RWPE2 (cell line): ENCODE measurements at regions not wholly inside any gene's neighbourhood (a gene's known extent, or its start where the extent isn't known, plus 50 kb on each side); places are given as distances from the start of the nearest gene placed in this dataset.

Experiments
- ATAC-seq: fragments of 200-7000 bp; cut with Tn5 transposase; 3 replicates; pipeline ENCODE4 v1.9.1; 2021; ENCODE audit warnings: low read depth
- DNase-seq: peaks from one replicate; pipeline ENCODE4 v3.0.0-alpha.2; 2020; ENCODE audit warnings: low spot score
- H3K27ac ChIP-seq: fragments of 450-650 bp; 2 replicates; pipeline ENCODE4 v1.5.1; 2017; ENCODE audit warnings: mild to moderate bottlenecking; ENCODE audit not compliant: poor library complexity, severe bottlenecking
- H3K27me3 ChIP-seq: fragments of 250-450 bp; sonication (Bioruptor Pico); 2 replicates; pipeline ENCODE4 v1.5.1; 2021; ENCODE audit warnings: mild to moderate bottlenecking, moderate library complexity; ENCODE audit not compliant: insufficient read depth, poor library complexity, severe bottlenecking
- H3K36me3 ChIP-seq: fragments of 250-450 bp; sonication (Bioruptor Pico); 2 replicates; pipeline ENCODE4 v1.5.1; 2020; ENCODE audit warnings: low read depth, mild to moderate bottlenecking, moderate library complexity
- H3K4me1 ChIP-seq: fragments of 250-450 bp; sonication (Bioruptor Pico); 2 replicates; pipeline ENCODE4 v1.5.1; 2021; ENCODE audit warnings: mild to moderate bottlenecking, moderate library complexity; ENCODE audit not compliant: insufficient read depth, poor library complexity, severe bottlenecking
- H3K4me3 ChIP-seq: fragments of 250-450 bp; sonication (Bioruptor Pico); 2 replicates; pipeline ENCODE4 v1.5.1; 2021; ENCODE audit warnings: mild to moderate bottlenecking, moderate library complexity; ENCODE audit not compliant: severe bottlenecking
- H3K9me3 ChIP-seq: fragments of 250-450 bp; sonication (Bioruptor Pico); 2 replicates; pipeline ENCODE4 v1.5.1; 2021; ENCODE audit warnings: mild to moderate bottlenecking, moderate library complexity; ENCODE audit not compliant: severe bottlenecking
- CTCF ChIP-seq: fragments of 450-650 bp; IDR thresholded peaks from one replicate; pipeline ENCODE4 v1.5.1; 2017; ENCODE audit warnings: mild to moderate bottlenecking, moderate library complexity; ENCODE audit not compliant: poor library complexity, severe bottlenecking

- Histone ChIP-seq H3K9me3 (no peaks in the 10 kb centered on the region), H3K27me3 (no peaks in the 10 kb centered on the region), H3K36me3 (no peaks in the 10 kb centered on the region), H3K4me1 (peaks cover under 1% of the 10 kb centered on the region), H3K4me3 (no peak overlapping the region), H3K27ac (no peak overlapping the region)
- DNase-seq (no peak), ATAC-seq (no peak)
- TF ChIP-seq CTCF: no peak
These were observed 157.4 kb downstream of the INHBB start for GRCh38 chr2:120503206-120503792.

- Histone ChIP-seq H3K36me3 (no peaks in the 10 kb centered on the region), H3K27me3 (no peaks in the 10 kb centered on the region), H3K4me3 (no peak overlapping the region), H3K4me1 (peaks cover 7% of the 10 kb centered on the region), H3K27ac (no peak overlapping the region), H3K9me3 (no peaks in the 10 kb centered on the region)
- no peak for TF ChIP-seq CTCF
- DNase-seq: no peak
- ATAC-seq: peak; percentile 58
These were observed 158.0 kb downstream of the INHBB start for GRCh38 chr2:120503793-120504571.

- no peak overlapping the region for H3K4me3 ChIP-seq
- no peak for ATAC-seq
- H3K27ac ChIP-seq: no peak overlapping the region
- no peaks in the 10 kb centered on the region for H3K36me3 ChIP-seq
- DNase-seq: no peak
- H3K4me1 ChIP-seq: peaks cover 9% of the 10 kb centered on the region
- TF ChIP-seq CTCF: no peak
- H3K27me3 ChIP-seq: no peaks in the 10 kb centered on the region
- H3K9me3 ChIP-seq: no peaks in the 10 kb centered on the region
These were observed 159.2 kb downstream of the INHBB start for GRCh38 chr2:120504936-120505705.

GRCh38 chr2:120508567-120509041 lies 162.7 kb downstream of the INHBB start:
- ATAC-seq (peak; percentile 82), DNase-seq (no peak)
- H3K9me3 ChIP-seq: no peaks in the 10 kb centered on the region
- peak; percentile 14 for TF ChIP-seq CTCF
- H3K4me1 ChIP-seq: peaks cover 9% of the 10 kb centered on the region
- H3K27ac ChIP-seq: no peak overlapping the region
- no peak overlapping the region for H3K4me3 ChIP-seq
- no peaks in the 10 kb centered on the region for H3K36me3 ChIP-seq
- no peaks in the 10 kb centered on the region for H3K27me3 ChIP-seq
